ENCODE measurements at regions not wholly inside any gene's neighbourhood (a gene's known extent, or its start where the extent isn't known, plus 50 kb on each side); places are given as distances from the start of the nearest gene placed in this dataset.

DNA sequence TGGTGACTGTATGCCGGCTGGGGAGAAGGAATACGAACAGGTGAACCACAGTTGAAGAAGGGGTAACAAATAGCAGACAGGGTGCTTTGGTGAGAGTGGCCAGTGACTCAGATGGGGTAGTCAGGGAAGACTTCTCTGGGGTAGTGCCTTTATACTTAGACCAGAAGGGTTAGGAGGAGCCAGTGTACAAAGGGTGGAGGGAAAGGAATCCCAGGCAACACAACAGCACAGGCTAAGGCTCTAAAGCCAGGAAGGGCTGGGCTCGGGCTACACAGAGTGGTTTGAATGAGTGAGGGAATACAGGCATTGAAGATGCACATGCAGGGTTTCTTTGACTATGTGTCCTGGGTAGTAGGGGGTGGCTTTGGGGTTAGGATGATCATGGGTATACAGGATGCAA lies 70.6 kb upstream of the CXCL14 start:
- no TSS peak for BruUV-seq (replicated peaks)
- TF ChIP-seq, protein P1, sequence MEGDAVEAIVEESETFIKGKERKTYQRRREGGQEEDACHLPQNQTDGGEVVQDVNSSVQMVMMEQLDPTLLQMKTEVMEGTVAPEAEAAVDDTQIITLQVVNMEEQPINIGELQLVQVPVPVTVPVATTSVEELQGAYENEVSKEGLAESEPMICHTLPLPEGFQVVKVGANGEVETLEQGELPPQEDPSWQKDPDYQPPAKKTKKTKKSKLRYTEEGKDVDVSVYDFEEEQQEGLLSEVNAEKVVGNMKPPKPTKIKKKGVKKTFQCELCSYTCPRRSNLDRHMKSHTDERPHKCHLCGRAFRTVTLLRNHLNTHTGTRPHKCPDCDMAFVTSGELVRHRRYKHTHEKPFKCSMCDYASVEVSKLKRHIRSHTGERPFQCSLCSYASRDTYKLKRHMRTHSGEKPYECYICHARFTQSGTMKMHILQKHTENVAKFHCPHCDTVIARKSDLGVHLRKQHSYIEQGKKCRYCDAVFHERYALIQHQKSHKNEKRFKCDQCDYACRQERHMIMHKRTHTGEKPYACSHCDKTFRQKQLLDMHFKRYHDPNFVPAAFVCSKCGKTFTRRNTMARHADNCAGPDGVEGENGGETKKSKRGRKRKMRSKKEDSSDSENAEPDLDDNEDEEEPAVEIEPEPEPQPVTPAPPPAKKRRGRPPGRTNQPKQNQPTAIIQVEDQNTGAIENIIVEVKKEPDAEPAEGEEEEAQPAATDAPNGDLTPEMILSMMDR (IDR thresholded peaks at IDR 0.05; ENCODE audit: unreplicated experiment), result no peak
- no peak for DNase-seq
- Mint-ChIP-seq H3K36me3 (ENCODE audit: insufficient read depth, unreplicated experiment) (no peaks in the 10 kb centered on the region), H3K4me3 (ENCODE audit: low read depth, unreplicated experiment) (no peak overlapping the region), H3K9me3 (ENCODE audit: low read depth, unreplicated experiment) (peaks cover 2% of the 10 kb centered on the region), H3K4me1 (ENCODE audit: low read depth, unreplicated experiment) (peaks cover 7% of the 10 kb centered on the region), H3K27ac (ENCODE audit: unreplicated experiment) (no peak overlapping the region), H3K27me3 (ENCODE audit: unreplicated experiment) (peaks cover 39% of the 10 kb centered on the region)
- CTCF ChIA-PET, result no interaction called here
- intact Hi-C loops (cut with micrococcal nuclease; ENCODE audit: unreplicated experiment), result no loop called here

DNA sequence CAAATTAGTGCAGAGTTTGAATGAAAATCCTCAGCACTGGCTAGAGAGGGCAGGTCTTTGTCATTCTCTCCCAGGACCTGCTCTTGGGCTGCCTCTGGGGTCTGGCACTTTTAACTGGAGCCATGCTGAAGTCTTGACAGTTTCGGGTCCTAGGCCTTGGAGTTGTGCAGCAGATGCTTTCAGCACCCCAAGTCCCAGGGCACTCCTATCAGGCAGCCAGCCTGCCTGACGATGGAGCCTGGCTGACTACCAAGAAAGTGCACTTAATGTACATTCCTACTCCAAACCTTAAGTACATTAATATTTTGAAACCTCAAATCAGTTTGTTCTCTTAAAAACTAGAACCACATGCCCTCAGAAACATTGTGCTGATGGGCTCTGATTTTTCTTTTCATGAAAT lies 69.3 kb upstream of the CXCL14 start:
- intact Hi-C loops (cut with micrococcal nuclease; ENCODE audit: unreplicated experiment), result no loop called here
- Mint-ChIP-seq H3K4me3 (ENCODE audit: low read depth, unreplicated experiment) (no peak overlapping the region), H3K9me3 (ENCODE audit: low read depth, unreplicated experiment) (peaks cover 2% of the 10 kb centered on the region), H3K36me3 (ENCODE audit: insufficient read depth, unreplicated experiment) (no peaks in the 10 kb centered on the region), H3K4me1 (ENCODE audit: low read depth, unreplicated experiment) (peaks cover 7% of the 10 kb centered on the region), H3K27ac (ENCODE audit: unreplicated experiment) (no peak overlapping the region), H3K27me3 (ENCODE audit: unreplicated experiment) (peaks cover 39% of the 10 kb centered on the region)
- no peak for DNase-seq
- no TSS peak for BruUV-seq (replicated peaks)
- CTCF ChIA-PET, result no interaction called here
- TF ChIP-seq, protein P1 (IDR thresholded peaks at IDR 0.05; ENCODE audit: unreplicated experiment), result no peak

DNA sequence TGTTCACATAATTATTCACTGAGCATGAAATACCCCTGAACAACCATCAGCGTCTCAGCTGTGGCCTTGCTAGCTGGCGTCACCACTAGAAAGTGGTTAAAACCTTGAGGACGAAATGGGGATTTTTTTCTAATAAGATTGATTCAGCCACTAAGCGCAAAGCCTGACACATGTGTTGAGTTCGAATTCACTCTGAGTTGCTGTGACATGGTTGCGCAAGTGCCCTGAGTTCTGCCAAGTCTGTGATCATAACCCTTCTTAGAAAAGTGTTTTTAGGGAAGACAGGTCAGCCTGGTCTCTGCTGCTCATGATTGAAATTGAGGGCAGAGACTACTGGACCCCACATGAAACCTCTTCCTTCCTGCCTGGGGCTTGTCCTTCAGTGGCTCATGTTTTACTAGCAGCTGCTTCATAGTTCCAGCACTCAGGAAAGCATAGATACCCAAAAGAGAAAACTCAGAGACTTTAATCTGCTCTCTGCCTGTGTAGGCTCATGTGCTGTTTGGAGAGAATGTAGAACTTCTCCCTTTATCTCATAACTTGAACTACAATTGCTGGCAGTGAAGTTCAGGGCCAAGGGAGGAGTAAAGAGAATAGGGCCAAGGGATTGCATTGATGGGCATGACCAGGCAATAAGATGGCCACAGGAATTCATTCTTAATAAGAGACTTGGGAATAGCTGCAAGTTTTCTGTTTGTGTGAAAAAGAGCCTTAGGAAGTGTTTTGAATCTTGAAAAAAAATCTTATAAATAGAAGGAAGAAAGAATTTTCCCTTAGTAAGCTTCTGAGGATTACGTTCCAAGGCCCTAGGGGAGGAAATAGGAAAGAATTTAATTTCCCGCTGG lies 66.8 kb upstream of the CXCL14 start:
- BruUV-seq (replicated peaks), result no TSS peak
- H3K27ac Mint-ChIP-seq (ENCODE audit: unreplicated experiment), result no peak overlapping the region

DNA sequence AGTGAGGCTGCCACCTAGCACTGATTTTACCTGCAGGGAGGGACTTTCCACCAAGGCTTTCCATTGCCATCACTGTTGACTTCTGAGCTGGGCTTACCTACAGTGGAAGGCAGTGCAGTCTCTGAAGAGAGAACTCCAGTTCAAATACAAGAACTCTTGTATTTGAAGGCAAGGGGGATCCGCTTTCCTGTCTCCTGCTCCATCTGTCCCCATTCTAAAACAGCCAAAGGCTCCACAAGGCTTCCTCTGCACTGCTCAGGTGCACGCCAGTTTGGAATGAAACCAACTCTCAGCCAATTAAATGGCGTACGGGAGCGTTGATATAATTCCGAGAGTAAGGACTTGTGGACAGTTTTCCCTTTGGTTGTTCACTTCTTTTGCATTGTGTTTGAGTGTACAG lies 66.0 kb upstream of the CXCL14 start:
- DNase-seq, result no peak
- CTCF ChIA-PET, result no interaction called here
- H3K9me3 Mint-ChIP-seq (ENCODE audit: low read depth, unreplicated experiment), result peaks cover 2% of the 10 kb centered on the region
- intact Hi-C loops (cut with micrococcal nuclease; ENCODE audit: unreplicated experiment), result no loop called here
- no peaks in the 10 kb centered on the region for H3K4me1 Mint-ChIP-seq (ENCODE audit: low read depth, unreplicated experiment)
- peaks cover 55% of the 10 kb centered on the region for H3K27me3 Mint-ChIP-seq (ENCODE audit: unreplicated experiment)
- BruUV-seq (replicated peaks), result no TSS peak
- no peaks in the 10 kb centered on the region for H3K36me3 Mint-ChIP-seq (ENCODE audit: insufficient read depth, unreplicated experiment)
- TF ChIP-seq, protein P1 (IDR thresholded peaks at IDR 0.05; ENCODE audit: unreplicated experiment), result no peak
- H3K27ac Mint-ChIP-seq (ENCODE audit: unreplicated experiment), result no peak overlapping the region
- H3K4me3 Mint-ChIP-seq (ENCODE audit: low read depth, unreplicated experiment), result no peak overlapping the region

More for the DNA sequence above, 66.8 kb upstream of the CXCL14 start:
- CTCF ChIA-PET, result no interaction called here
- DNase-seq, result no peak
- peaks cover 49% of the 10 kb centered on the region for H3K27me3 Mint-ChIP-seq (ENCODE audit: unreplicated experiment)
- no peaks in the 10 kb centered on the region for H3K4me1 Mint-ChIP-seq (ENCODE audit: low read depth, unreplicated experiment)
- no peaks in the 10 kb centered on the region for H3K9me3 Mint-ChIP-seq (ENCODE audit: low read depth, unreplicated experiment)
- TF ChIP-seq, protein P1 (IDR thresholded peaks at IDR 0.05; ENCODE audit: unreplicated experiment), result no peak
- intact Hi-C loops (cut with micrococcal nuclease; ENCODE audit: unreplicated experiment), result no loop called here
- no peak overlapping the region for H3K4me3 Mint-ChIP-seq (ENCODE audit: low read depth, unreplicated experiment)
- H3K36me3 Mint-ChIP-seq (ENCODE audit: insufficient read depth, unreplicated experiment), result no peaks in the 10 kb centered on the region

Data from Calu3 (cell line).